ENCODE measurements at regions not wholly inside any gene's neighbourhood (a gene's known extent, or its start where the extent isn't known, plus 50 kb on each side); places are given as distances from the start of the nearest gene placed in this dataset.

DNA sequence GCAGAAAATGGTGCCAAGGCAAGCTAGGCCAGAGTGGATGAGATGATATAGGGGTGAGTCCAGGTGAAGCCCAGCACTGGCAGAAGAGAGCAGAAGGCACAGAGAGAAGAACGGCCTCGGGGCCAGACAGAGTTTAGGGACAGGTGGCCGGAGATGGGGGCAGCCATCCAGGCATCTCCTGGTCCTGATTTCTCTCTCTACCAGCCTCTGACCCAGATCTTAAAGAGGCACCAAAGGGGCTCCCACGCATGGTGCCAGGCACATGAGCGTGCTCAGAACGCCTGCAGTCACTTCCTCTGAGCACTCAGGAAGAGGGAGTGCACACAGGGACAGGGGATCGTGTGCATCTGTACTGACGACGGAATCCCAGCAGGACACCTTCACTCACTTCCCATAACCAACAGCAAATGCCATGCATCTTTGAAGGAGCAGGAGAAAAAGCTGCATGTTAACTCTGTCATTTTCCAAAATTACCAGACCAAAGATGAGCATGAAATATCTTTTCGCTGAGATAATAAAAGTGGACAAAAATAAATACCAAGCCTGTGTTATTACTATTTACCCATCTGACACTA, 427.8 kb upstream of the MYT1L start:
- H3K4me3 ChIP-seq (ENCODE audit: low read depth in 1 of 2, low read length in 2 of 2) = no peak overlapping the region
- H3K36me3 ChIP-seq (ENCODE audit: insufficient read depth, low read length) = no peaks in the 10 kb centered on the region
- H3K4me1 ChIP-seq (ENCODE audit: insufficient read depth, low read length) = peaks cover 10% of the 10 kb centered on the region
- no peak overlapping the region for H3K9ac ChIP-seq (ENCODE audit: low read length)
- peaks cover 5% of the 10 kb centered on the region for H3K9me3 ChIP-seq (ENCODE audit: low read length)
- H3K27ac ChIP-seq (ENCODE audit: low read depth, low read length) = no peak overlapping the region
- no peaks in the 10 kb centered on the region for H3K27me3 ChIP-seq (ENCODE audit: control insufficient read depth in 1 of 2, insufficient read depth in 2 of 2, low read length in 2 of 2)

DNA sequence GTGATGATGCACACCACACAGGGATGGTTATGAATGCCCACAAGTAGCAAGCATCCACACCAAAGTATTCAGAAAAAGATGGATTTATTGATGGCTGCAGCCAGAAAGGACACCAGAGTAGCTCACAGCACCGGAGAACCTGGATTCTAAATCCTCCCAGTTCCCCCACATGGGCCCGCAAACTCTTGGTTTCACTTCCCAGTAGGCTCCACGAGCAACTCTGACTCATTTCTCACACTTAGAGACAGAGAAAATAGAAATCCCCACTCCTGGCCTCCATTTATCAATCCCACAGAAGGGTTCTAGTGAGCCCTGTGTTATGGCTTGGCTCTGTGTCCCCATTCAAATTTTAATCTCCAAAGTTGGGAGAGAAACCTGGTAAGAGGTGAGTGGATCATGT, 426.7 kb upstream of the MYT1L start:
- peaks cover 5% of the 10 kb centered on the region for H3K9me3 ChIP-seq (ENCODE audit: low read length)
- no peaks in the 10 kb centered on the region for H3K36me3 ChIP-seq (ENCODE audit: insufficient read depth, low read length)
- no peak overlapping the region for H3K9ac ChIP-seq (ENCODE audit: low read length)
- no peaks in the 10 kb centered on the region for H3K27me3 ChIP-seq (ENCODE audit: control insufficient read depth in 1 of 2, insufficient read depth in 2 of 2, low read length in 2 of 2)
- H3K27ac ChIP-seq (ENCODE audit: low read depth, low read length) = no peak overlapping the region
- H3K4me1 ChIP-seq (ENCODE audit: insufficient read depth, low read length) = no peaks in the 10 kb centered on the region
- no peak overlapping the region for H3K4me3 ChIP-seq (ENCODE audit: low read depth in 1 of 2, low read length in 2 of 2)

DNA sequence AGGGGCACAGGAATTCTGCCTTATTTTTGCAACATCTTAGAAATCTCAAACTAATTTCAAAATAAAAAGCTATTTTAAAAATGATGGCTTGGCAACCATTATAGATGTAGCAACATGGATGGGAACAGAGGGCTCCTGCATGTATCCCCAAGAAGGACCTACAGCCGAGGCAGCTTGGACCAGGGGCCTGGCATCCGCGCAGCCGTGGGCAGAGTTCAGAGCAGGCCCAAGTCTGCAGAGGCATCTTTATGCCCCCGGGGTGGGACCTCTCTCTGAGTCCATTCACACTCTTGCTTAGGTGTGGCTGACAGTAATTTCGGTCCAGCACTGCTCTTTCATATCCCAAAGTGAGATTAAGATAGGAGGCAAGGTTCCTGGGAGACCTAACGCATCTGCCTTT, 425.8 kb upstream of the MYT1L start:
- H3K9me3 ChIP-seq (ENCODE audit: low read length) = peaks cover 5% of the 10 kb centered on the region
- no peak overlapping the region for H3K4me3 ChIP-seq (ENCODE audit: low read depth in 1 of 2, low read length in 2 of 2)
- H3K36me3 ChIP-seq (ENCODE audit: insufficient read depth, low read length) = no peaks in the 10 kb centered on the region
- no peaks in the 10 kb centered on the region for H3K27me3 ChIP-seq (ENCODE audit: control insufficient read depth in 1 of 2, insufficient read depth in 2 of 2, low read length in 2 of 2)
- H3K9ac ChIP-seq (ENCODE audit: low read length) = no peak overlapping the region
- no peak overlapping the region for H3K27ac ChIP-seq (ENCODE audit: low read depth, low read length)
- H3K4me1 ChIP-seq (ENCODE audit: insufficient read depth, low read length) = no peaks in the 10 kb centered on the region

DNA sequence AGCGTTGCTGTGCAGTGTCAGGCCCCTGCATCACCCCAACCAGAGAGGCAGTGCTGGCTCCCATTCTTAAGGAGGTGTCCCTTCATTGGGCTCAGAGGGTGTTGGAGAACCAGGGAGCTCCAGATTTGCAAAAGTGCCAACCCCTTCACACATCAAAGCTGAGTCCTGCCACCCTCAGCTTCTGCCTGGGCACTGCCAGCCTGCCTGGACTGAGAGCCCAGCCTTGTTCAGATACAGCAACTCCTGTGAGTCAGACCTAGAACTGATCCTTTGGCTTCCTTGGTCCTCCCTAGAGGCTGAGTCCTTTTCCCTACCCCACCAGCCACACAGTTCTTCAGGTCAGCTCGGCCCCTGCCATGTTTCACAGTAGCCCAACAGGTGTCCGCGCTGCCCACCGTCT, 424.9 kb upstream of the MYT1L start:
- Histone ChIP-seq H3K27me3 (ENCODE audit: control insufficient read depth in 1 of 2, insufficient read depth in 2 of 2, low read length in 2 of 2) (no peaks in the 10 kb centered on the region), H3K4me1 (ENCODE audit: insufficient read depth, low read length) (no peaks in the 10 kb centered on the region), H3K4me3 (ENCODE audit: low read depth in 1 of 2, low read length in 2 of 2) (no peak overlapping the region), H3K9me3 (ENCODE audit: low read length) (peaks cover 3% of the 10 kb centered on the region), H3K36me3 (ENCODE audit: insufficient read depth, low read length) (no peaks in the 10 kb centered on the region), H3K27ac (ENCODE audit: low read depth, low read length) (no peak overlapping the region), H3K9ac (ENCODE audit: low read length) (no peak overlapping the region)

DNA sequence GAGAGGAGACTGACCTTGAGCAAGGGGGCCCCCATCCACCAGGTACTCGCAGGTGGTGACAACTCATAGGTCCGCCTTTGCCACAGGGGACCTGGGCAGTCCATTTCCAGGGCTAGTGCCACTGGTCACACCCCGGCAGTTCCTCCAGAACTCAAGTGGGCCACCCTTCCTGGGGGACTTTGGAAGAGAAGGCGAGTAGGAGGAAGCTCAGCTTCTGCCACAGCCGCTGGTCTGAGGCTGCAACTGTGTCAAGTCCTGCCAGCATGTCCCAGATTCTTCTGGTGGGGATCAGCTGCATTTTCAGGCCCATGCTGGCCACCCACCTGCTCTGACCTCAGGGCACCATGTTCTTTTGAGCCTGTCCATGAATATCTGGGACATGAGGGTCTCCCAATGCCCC, 423.9 kb upstream of the MYT1L start:
- Histone ChIP-seq H3K27ac (ENCODE audit: low read depth, low read length) (no peak overlapping the region), H3K27me3 (ENCODE audit: control insufficient read depth in 1 of 2, insufficient read depth in 2 of 2, low read length in 2 of 2) (no peaks in the 10 kb centered on the region), H3K36me3 (ENCODE audit: insufficient read depth, low read length) (no peaks in the 10 kb centered on the region), H3K9me3 (ENCODE audit: low read length) (no peaks in the 10 kb centered on the region), H3K9ac (ENCODE audit: low read length) (no peak overlapping the region), H3K4me3 (ENCODE audit: low read depth in 1 of 2, low read length in 2 of 2) (no peak overlapping the region), H3K4me1 (ENCODE audit: insufficient read depth, low read length) (no peaks in the 10 kb centered on the region)

DNA sequence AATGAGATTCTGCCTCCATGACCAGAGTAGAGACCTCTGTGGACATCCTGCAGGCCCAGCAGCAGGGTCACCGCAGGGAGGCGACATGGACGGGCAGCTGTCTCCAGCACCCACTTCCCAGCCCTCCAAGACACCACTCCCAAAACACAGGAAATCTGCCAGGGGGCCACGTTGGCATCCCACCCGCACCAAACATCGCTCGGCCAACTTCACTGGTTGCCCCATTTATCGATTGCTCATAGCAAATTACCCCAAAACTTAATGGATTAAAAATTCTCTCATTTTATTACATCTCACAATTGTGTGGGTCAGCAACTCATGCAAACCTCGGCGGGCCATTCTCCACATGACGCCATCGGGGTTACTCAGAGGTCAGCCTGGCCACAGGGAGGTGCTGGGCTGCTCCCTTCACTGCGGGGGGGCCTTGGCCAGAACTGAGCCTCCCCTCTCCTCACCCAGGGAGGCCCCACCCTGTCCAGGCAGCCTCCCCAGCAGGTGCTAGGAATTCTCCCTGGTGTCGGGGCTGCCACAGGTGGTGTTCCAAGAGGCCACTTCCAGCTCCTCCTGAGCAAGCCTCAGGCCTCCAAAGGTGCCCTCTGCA, 420.7 kb upstream of the MYT1L start:
- no peaks in the 10 kb centered on the region for H3K36me3 ChIP-seq (ENCODE audit: insufficient read depth, low read length)
- H3K4me1 ChIP-seq (ENCODE audit: insufficient read depth, low read length) = no peaks in the 10 kb centered on the region
- no peak overlapping the region for H3K4me3 ChIP-seq (ENCODE audit: low read depth in 1 of 2, low read length in 2 of 2)
- H3K27me3 ChIP-seq (ENCODE audit: control insufficient read depth in 1 of 2, insufficient read depth in 2 of 2, low read length in 2 of 2) = no peaks in the 10 kb centered on the region
- no peaks in the 10 kb centered on the region for H3K9me3 ChIP-seq (ENCODE audit: low read length)
- H3K9ac ChIP-seq (ENCODE audit: low read length) = no peak overlapping the region
- H3K27ac ChIP-seq (ENCODE audit: low read depth, low read length) = no peak overlapping the region

DNA sequence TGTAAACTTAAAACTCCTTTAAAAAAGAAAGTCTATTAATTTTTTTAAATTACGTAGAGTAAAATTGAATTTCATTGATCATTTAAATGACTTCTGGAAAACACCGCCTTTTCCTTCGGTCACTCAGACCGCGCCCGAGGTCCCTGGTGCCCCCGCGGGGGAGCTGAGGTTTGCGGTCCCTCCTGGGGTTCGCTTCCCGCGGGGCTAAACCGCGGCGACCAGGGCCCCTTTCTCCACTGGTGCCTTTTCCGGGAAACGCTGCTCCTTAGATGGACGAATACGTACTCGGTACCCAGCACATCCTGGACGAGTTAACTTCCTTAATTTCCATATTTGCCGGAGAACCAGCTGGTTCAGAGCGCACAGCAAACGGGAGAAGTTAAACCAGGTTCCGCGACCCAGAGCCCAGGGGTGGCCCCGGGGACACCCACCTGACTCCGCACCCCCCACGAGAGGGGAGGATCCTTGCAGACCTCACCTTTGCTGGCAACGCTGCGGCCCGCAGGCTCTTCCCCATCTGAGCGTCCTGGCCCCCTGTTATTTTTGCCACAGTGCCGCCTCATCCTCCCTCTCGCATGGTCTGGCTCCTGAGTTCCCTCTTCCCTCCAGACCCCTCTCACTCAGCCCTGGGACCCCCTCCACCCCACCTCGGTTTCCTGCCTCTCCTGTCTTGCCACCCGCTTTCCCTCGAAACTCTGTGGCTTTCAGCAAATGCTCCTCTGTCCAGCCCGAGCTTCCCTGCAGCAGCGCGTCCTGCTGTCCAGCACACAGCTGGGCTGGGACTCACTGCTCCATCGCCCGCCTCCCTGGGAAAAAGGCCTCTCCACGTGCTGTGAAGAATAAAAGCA, 420.0 kb upstream of the MYT1L start:
- H3K9ac ChIP-seq (ENCODE audit: low read length) = no peak overlapping the region
- no peak overlapping the region for H3K4me3 ChIP-seq (ENCODE audit: low read depth in 1 of 2, low read length in 2 of 2)
- H3K9me3 ChIP-seq (ENCODE audit: low read length) = no peaks in the 10 kb centered on the region
- H3K36me3 ChIP-seq (ENCODE audit: insufficient read depth, low read length) = no peaks in the 10 kb centered on the region
- H3K4me1 ChIP-seq (ENCODE audit: insufficient read depth, low read length) = no peaks in the 10 kb centered on the region
- no peak overlapping the region for H3K27ac ChIP-seq (ENCODE audit: low read depth, low read length)
- no peaks in the 10 kb centered on the region for H3K27me3 ChIP-seq (ENCODE audit: control insufficient read depth in 1 of 2, insufficient read depth in 2 of 2, low read length in 2 of 2)

DNA sequence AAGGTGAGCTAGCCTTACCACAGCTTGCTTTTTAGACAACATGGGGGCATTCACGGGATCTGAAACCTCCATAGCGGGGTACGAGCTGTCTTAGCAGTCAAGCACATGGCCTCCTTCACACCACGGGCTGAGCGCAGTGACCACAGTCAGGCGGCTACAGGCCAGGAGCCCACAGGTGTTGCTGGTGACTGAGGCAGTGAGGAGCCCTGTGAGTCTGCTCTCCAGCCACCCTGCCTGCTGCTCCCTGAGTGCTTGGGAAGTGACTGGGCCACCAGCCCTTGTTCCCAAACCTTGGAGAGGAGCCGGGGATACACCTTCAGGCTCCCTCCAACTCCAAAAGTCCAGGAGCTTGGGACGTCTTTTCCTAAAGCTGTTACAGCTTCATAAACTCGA, 418.1 kb upstream of the MYT1L start:
- Histone ChIP-seq H3K27ac (ENCODE audit: low read depth, low read length) (no peak overlapping the region), H3K4me1 (ENCODE audit: insufficient read depth, low read length) (no peaks in the 10 kb centered on the region), H3K9ac (ENCODE audit: low read length) (no peak overlapping the region), H3K27me3 (ENCODE audit: control insufficient read depth in 1 of 2, insufficient read depth in 2 of 2, low read length in 2 of 2) (no peaks in the 10 kb centered on the region), H3K9me3 (ENCODE audit: low read length) (no peaks in the 10 kb centered on the region), H3K36me3 (ENCODE audit: insufficient read depth, low read length) (no peaks in the 10 kb centered on the region), H3K4me3 (ENCODE audit: low read depth in 1 of 2, low read length in 2 of 2) (no peak overlapping the region)

DNA sequence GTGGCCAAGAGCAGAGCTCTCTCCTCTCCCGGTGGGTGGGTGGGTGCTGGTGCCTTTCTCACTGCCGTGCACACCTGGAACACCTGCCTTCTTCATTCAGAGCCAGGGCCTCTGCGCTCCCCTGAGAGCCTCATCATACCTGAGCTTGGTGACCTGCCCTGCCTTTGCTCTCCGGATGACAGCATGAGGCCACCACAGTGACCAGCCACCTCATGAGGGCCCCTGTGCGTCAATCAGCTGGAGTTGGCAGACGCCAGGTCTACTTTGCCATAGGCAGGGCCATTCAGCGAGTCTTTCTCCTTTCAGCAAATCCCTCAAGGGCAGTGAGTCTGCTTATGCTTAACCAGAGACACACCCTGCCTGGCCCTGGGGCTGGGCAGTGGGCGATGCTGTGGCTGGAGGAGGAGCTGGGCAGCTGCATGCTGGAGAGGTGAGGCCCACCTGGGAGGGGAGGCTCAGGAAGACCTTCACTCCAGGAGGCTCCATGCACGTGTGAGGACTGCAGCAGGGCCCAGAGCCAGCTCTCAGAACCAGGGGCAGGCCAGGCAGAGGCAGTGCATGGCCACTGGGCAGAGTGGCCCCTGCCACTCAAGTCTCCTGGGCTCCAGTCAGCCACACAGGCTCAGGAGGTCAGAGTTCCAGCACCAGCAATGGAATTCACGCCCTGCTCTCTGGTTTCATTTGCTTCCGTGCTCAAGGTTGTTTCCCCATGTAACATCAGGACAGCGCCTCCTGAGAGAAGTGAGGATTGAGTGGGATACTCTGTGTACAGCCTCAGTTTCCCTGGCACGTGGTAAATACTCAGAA, 417.5 kb upstream of the MYT1L start:
- Histone ChIP-seq H3K4me1 (ENCODE audit: insufficient read depth, low read length) (no peaks in the 10 kb centered on the region), H3K27me3 (ENCODE audit: control insufficient read depth in 1 of 2, insufficient read depth in 2 of 2, low read length in 2 of 2) (no peaks in the 10 kb centered on the region), H3K27ac (ENCODE audit: low read depth, low read length) (no peak overlapping the region), H3K9ac (ENCODE audit: low read length) (no peak overlapping the region), H3K9me3 (ENCODE audit: low read length) (no peaks in the 10 kb centered on the region), H3K36me3 (ENCODE audit: insufficient read depth, low read length) (no peaks in the 10 kb centered on the region), H3K4me3 (ENCODE audit: low read depth in 1 of 2, low read length in 2 of 2) (no peak overlapping the region)

DNA sequence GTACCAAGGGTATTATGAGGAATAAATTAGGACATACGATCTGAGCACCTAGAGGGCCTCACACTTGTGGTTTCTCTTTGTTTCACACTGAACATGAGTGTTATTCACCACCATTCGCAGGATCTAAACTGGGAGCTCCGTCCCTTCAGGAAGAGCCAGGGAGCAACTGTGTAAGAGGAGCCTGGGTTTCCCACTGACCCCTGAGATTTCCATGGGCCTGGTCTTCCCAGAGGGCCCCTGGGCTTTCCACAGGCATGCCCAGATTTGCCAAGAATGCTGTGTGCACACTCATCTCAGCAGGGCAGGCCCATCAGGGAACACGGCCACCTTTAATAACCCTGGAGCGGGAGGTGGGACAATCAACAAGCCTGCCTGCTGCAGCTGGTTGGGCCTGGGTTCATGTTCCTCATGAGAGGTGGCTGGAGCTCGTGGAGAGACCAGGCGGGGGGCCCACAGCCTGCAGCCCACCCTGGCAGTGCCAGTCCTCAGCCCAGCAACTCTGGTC, 416.8 kb upstream of the MYT1L start:
- H3K27ac ChIP-seq (ENCODE audit: low read depth, low read length) = no peak overlapping the region
- H3K27me3 ChIP-seq (ENCODE audit: control insufficient read depth in 1 of 2, insufficient read depth in 2 of 2, low read length in 2 of 2) = no peaks in the 10 kb centered on the region
- H3K9me3 ChIP-seq (ENCODE audit: low read length) = no peaks in the 10 kb centered on the region
- H3K4me3 ChIP-seq (ENCODE audit: low read depth in 1 of 2, low read length in 2 of 2) = no peak overlapping the region
- no peaks in the 10 kb centered on the region for H3K36me3 ChIP-seq (ENCODE audit: insufficient read depth, low read length)
- H3K4me1 ChIP-seq (ENCODE audit: insufficient read depth, low read length) = no peaks in the 10 kb centered on the region
- no peak overlapping the region for H3K9ac ChIP-seq (ENCODE audit: low read length)

DNA sequence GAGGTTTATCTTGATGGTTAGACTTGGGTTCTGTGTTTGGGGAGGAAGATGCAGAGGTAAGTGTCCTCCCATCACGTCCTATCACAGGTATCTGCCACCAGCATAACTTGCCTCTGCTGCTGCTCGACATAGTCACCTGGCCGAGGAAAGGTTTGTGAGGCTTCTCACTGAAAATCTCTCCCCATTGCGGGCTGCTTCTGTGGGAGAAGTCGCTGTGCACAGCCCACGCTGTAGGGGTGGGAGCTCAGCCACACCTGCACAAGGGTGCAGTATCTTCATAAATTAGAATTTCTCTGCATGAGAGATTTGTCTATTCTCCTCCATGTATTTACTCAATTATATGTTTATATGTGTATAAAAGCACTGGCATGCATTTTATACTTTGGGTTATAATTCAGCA, 415.7 kb upstream of the MYT1L start:
- Histone ChIP-seq H3K36me3 (ENCODE audit: insufficient read depth, low read length) (no peaks in the 10 kb centered on the region), H3K4me1 (ENCODE audit: insufficient read depth, low read length) (no peaks in the 10 kb centered on the region), H3K27me3 (ENCODE audit: control insufficient read depth in 1 of 2, insufficient read depth in 2 of 2, low read length in 2 of 2) (no peaks in the 10 kb centered on the region), H3K9me3 (ENCODE audit: low read length) (no peaks in the 10 kb centered on the region), H3K9ac (ENCODE audit: low read length) (no peak overlapping the region), H3K27ac (ENCODE audit: low read depth, low read length) (no peak overlapping the region), H3K4me3 (ENCODE audit: low read depth in 1 of 2, low read length in 2 of 2) (no peak overlapping the region)

Measured in muscle layer of colon (tissue), 2 donors.